ENCODE measurements at regions not wholly inside any gene's neighbourhood (a gene's known extent, or its start where the extent isn't known, plus 50 kb on each side); places are given as distances from the start of the nearest gene placed in this dataset.

DNA sequence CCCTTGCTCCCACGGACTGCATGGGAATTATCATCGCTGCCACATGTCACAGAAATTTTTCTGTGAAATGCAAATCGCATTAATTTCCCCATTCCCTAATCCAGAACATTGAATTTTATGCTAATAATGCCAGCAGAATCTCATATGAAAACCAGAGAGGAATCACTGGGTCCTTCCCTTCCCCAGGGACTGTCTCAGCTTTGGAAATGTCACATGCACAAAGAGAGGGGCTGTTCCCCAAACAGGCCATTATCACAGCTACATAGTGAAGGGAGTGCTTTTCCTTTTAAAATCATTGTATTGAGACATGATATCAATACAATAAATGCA lies 954.5 kb downstream of the BRD1 start:
- no peaks in the 10 kb centered on the region for H3F3A ChIP-seq (ENCODE audit: low read depth)
- no peak overlapping the region for H3K4me3 ChIP-seq (ENCODE audit: low read length, poor library complexity, severe bottlenecking)
- H3K4me2 ChIP-seq (ENCODE audit: low read depth, low read length, poor library complexity, severe bottlenecking) = no peak overlapping the region
- H2AFZ ChIP-seq (ENCODE audit: low read length) = no peak overlapping the region
- TF ChIP-seq, protein P1, sequence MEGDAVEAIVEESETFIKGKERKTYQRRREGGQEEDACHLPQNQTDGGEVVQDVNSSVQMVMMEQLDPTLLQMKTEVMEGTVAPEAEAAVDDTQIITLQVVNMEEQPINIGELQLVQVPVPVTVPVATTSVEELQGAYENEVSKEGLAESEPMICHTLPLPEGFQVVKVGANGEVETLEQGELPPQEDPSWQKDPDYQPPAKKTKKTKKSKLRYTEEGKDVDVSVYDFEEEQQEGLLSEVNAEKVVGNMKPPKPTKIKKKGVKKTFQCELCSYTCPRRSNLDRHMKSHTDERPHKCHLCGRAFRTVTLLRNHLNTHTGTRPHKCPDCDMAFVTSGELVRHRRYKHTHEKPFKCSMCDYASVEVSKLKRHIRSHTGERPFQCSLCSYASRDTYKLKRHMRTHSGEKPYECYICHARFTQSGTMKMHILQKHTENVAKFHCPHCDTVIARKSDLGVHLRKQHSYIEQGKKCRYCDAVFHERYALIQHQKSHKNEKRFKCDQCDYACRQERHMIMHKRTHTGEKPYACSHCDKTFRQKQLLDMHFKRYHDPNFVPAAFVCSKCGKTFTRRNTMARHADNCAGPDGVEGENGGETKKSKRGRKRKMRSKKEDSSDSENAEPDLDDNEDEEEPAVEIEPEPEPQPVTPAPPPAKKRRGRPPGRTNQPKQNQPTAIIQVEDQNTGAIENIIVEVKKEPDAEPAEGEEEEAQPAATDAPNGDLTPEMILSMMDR (conservative IDR thresholded peaks at IDR 0.05; ENCODE audit: low read length) = no peak
- no peak for TF ChIP-seq EZH2phosphoT487 (IDR thresholded peaks at IDR 0.05; ENCODE audit: borderline replicate concordance)
- no peaks in the 10 kb centered on the region for H3K36me3 ChIP-seq (ENCODE audit: insufficient read depth, low read length)
- H3K4me1 ChIP-seq (ENCODE audit: insufficient read depth, low read length, poor library complexity, severe bottlenecking) = no peaks in the 10 kb centered on the region
- H3K79me2 ChIP-seq (ENCODE audit: insufficient read depth, low read length) = no peaks in the 10 kb centered on the region
- no peak overlapping the region for H3K9ac ChIP-seq (ENCODE audit: low read depth, low read length, poor library complexity, severe bottlenecking)
- H3K27me3 ChIP-seq (ENCODE audit: insufficient read depth, low read length, poor library complexity, severe bottlenecking) = no peaks in the 10 kb centered on the region
- H3K9me2 ChIP-seq (replicated peaks; ENCODE audit: low read depth, low read length) = no peaks in the 10 kb centered on the region
- peaks cover 4% of the 10 kb centered on the region for H3K9me3 ChIP-seq (ENCODE audit: insufficient read depth, low read depth, low read length)
- no peaks in the 10 kb centered on the region for H4K20me1 ChIP-seq (ENCODE audit: insufficient read depth, low read length, poor library complexity, severe bottlenecking)

DNA sequence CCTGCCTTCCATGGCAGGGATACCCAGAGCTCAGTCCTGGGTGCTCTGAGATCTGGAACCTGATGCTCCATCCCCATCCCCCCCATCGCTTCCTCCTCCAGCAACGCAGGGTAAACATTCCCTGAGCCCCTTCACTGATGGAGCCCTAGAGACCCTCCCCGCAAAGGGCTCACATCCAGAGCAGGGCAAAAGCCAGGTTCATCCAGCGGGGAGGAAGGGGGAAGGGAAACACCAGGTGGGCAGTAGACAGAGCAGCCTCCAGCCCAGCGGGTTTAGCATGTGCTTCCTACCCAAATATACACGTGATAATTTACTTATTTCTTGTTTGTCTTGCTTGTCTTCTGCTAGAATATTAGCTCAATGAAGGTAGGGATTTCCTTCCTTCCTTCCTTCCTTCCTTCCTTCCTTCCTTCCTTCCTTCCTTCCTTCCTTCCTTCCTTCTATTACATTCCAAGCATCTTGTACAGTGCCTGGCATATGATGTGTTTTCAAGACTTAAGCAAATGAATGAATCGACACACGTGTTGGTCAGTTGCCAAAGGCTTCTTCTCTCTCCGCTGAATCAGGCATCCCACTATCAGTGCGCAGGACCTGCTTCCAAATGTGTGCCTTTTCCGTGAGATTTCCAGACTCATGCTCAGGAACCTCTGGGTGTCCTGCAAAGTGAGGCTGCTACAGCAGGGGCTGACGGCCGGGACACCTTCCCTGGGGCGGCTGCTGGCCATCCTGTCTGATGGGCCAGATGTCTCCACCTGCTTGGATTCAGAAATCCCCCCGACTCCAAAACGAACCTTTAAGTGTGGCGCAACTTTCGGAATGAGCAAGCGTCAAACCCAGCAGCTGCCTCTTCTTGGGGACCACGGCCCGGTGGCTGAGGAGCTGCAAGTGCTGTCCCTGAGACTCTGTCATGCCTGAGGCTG lies 955.1 kb downstream of the BRD1 start:
- Histone ChIP-seq H3K4me2 (ENCODE audit: low read depth, low read length, poor library complexity, severe bottlenecking) (no peak overlapping the region), H3K79me2 (ENCODE audit: insufficient read depth, low read length) (no peaks in the 10 kb centered on the region), H3K9ac (ENCODE audit: low read depth, low read length, poor library complexity, severe bottlenecking) (no peak overlapping the region), H3K4me1 (ENCODE audit: insufficient read depth, low read length, poor library complexity, severe bottlenecking) (no peaks in the 10 kb centered on the region), H3K27me3 (ENCODE audit: insufficient read depth, low read length, poor library complexity, severe bottlenecking) (no peaks in the 10 kb centered on the region), H3K4me3 (ENCODE audit: low read length, poor library complexity, severe bottlenecking) (no peak overlapping the region), H2AFZ (ENCODE audit: low read length) (no peak overlapping the region), H3K36me3 (ENCODE audit: insufficient read depth, low read length) (no peaks in the 10 kb centered on the region), H3K9me2 (replicated peaks; ENCODE audit: low read depth, low read length) (no peaks in the 10 kb centered on the region), H3K9me3 (ENCODE audit: insufficient read depth, low read depth, low read length) (peaks cover 4% of the 10 kb centered on the region), H4K20me1 (ENCODE audit: insufficient read depth, low read length, poor library complexity, severe bottlenecking) (no peaks in the 10 kb centered on the region), H3F3A (ENCODE audit: low read depth) (no peaks in the 10 kb centered on the region)
- TF ChIP-seq, protein P1 (conservative IDR thresholded peaks at IDR 0.05; ENCODE audit: low read length) = no peak
- TF ChIP-seq EZH2phosphoT487 (IDR thresholded peaks at IDR 0.05; ENCODE audit: borderline replicate concordance) = no peak

DNA sequence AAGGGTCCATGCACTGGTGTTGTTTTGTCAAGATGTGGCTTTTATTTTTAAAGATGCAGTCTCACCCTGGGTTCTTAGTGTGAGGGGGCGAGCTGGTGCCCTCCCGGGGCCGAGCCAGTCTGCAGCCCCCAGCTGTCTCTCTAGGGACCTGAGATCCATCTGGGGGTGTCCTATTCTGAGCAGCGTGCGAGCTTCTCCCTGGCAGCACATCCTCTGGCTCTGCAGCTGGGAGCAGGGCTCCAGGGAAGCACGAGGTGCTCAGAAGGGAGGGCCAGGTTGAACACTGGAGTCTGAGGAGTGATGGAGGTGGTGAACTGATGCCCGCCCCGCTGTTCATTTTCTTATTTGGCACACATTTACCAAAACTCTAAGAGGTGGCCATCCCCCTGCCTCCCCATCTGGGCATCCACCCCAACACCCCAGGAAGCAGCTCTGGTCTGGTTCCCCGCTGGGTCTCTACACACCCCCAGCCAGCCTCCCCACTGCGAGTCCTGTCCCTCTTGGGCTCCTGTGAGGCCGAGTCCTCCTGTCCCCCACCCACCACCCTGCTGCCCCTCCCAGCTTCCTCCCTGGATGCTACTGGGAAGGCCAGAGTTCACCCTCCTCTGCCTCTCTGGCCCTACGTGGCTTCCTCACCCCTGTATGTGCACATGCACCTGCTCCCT lies 956.4 kb downstream of the BRD1 start:
- Histone ChIP-seq H3K4me2 (ENCODE audit: low read depth, low read length, poor library complexity, severe bottlenecking) (no peak overlapping the region), H3F3A (ENCODE audit: low read depth) (no peaks in the 10 kb centered on the region), H4K20me1 (ENCODE audit: insufficient read depth, low read length, poor library complexity, severe bottlenecking) (no peaks in the 10 kb centered on the region), H3K27me3 (ENCODE audit: insufficient read depth, low read length, poor library complexity, severe bottlenecking) (no peaks in the 10 kb centered on the region), H3K4me1 (ENCODE audit: insufficient read depth, low read length, poor library complexity, severe bottlenecking) (no peaks in the 10 kb centered on the region), H3K4me3 (ENCODE audit: low read length, poor library complexity, severe bottlenecking) (no peak overlapping the region), H3K9me3 (ENCODE audit: insufficient read depth, low read depth, low read length) (peaks cover 4% of the 10 kb centered on the region), H2AFZ (ENCODE audit: low read length) (no peak overlapping the region), H3K36me3 (ENCODE audit: insufficient read depth, low read length) (no peaks in the 10 kb centered on the region), H3K79me2 (ENCODE audit: insufficient read depth, low read length) (no peaks in the 10 kb centered on the region), H3K9me2 (replicated peaks; ENCODE audit: low read depth, low read length) (no peaks in the 10 kb centered on the region), H3K9ac (ENCODE audit: low read depth, low read length, poor library complexity, severe bottlenecking) (no peak overlapping the region)
- TF ChIP-seq, protein P1 (conservative IDR thresholded peaks at IDR 0.05; ENCODE audit: low read length) = no peak
- no peak for TF ChIP-seq EZH2phosphoT487 (IDR thresholded peaks at IDR 0.05; ENCODE audit: borderline replicate concordance)
